ENCODE measurements at regions not wholly inside any gene's neighbourhood (a gene's known extent, or its start where the extent isn't known, plus 50 kb on each side); places are given as distances from the start of the nearest gene placed in this dataset.

- TF ChIP-seq POLR2AphosphoS5 (IDR thresholded peaks at IDR 0.05; ENCODE audit: low read depth, low read length), result no peak
- no peak for TF ChIP-seq POLR2A (IDR thresholded peaks at IDR 0.05; ENCODE audit: low read depth, low read length)
- TF ChIP-seq TAF1 (IDR thresholded peaks at IDR 0.05; ENCODE audit: low read depth, low read length), result no peak
- TF ChIP-seq POU2F2 (IDR thresholded peaks at IDR 0.05; ENCODE audit: low read depth, low read length), result no peak
These were observed 175.4 kb downstream of the SQOR start for GRCh38 chr15:45810201-45810600.
